ENCODE measurements at regions not wholly inside any gene's neighbourhood (a gene's known extent, or its start where the extent isn't known, plus 50 kb on each side); places are given as distances from the start of the nearest gene placed in this dataset.
"Not testable (repeated sequence)": the region's sequence is repeated elsewhere in the genome, so short reads cannot be mapped to it uniquely, and the experiment has no call there.

DNA sequence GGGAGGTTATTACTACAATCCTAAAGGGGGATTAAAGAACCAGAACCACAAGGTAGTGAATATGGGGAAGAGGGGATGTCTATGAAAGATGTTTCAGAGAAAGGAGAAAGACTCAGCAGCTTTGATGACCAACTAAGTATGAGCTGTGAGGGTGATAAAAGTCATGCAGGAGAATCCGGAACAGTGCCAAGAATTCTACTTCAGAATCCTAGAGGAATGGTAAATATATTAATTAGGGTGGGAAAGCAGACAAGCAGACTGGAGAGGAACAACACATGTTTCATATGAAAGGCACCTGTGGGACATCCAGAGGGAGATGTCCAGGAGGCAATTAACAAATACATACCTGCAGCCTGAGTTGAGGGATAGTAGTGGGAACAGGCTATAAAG is 642.2 kb upstream of the DIPK2B start:
- in situ Hi-C loops (cut with MboI; ENCODE audit: low sequenced_read_pairs), result loop anchor here (25.0 kb wide), 1 partner anchor 306 kb away; no protein-coding TSS in a partner anchor

DNA sequence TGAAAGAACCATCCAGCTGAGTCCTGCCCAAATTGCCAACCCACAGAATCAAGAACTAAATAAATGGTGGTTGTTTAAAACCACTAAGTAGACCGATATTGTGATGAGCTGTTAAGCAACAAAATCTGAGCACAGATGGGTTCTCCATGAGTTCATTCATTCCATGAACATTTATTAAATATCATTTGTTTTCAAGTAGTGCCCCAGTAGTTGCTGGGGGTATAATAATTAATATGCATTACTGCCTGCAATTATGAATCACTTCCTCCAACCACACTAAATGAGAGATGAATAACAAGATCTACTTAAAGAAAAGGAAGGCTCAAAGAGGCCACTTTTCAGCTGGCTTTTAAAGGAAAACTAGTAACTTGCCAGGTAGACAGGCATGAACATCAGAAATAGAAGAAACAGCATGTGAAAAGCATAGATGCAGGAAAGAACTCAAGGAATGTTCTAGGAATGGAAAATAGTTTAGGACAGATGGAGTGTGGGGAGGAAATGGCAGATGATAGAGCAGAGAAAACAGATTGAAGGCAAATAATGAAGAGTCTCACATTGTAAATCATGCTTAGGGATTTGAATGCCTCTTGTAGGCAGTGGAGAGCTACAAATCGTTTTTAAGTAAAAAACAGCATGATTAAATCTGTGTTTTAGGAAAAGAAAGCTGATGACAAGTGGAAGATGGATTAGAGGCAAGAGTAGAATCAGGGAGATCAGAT is 641.7 kb upstream of the DIPK2B start:
- in situ Hi-C loops (cut with MboI; ENCODE audit: low sequenced_read_pairs), result loop anchor here (25.0 kb wide), 1 partner anchor 305 kb away; no protein-coding TSS in a partner anchor

DNA sequence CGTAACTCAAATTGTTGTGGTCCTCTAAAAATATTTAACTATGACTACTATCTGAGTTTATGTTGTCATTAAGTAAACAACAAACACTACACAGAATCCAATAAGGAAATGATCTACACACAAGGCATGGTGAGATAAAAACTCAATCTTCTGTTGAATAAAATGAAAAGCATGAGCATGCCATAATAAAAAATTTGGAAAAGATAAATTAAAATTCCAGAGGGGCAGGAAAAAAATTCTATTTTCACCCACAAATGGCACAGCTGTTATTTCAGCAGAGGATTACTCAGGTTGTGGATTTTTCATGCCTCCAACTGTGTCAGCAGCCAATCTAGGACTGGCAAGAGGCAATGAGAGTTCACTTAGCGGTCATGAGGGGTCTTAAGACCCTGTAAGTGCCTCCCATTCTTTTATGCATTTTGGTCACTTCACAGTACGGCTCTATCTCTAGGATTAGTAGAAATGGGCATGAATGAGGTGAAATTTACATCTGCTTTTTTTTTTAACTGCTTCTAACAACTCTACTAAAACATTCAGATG is 639.8 kb upstream of the DIPK2B start:
- in situ Hi-C loops (cut with MboI; ENCODE audit: low sequenced_read_pairs), result loop anchor here (25.0 kb wide), 1 partner anchor 303 kb away; no protein-coding TSS in a partner anchor

DNA sequence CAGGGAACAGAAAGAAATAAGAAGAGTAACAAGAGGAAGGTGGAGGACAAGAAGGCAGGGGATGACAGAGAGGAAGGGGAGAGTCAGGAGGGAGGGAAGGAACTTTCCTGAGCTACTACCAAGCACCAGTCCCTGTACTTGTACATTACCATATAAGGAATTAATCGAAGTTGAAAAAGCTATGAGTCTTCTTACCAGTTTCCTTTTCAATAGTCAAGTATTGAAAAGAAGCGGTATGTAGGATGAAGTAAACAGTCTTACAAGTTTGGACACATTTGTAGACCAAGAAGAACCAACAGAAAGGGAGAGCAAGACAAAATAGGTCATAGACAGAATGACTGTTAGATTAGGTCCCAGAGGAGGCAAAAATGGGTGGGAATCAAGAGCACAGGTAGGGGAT is 629.7 kb upstream of the DIPK2B start:
- in situ Hi-C loops (cut with MboI; ENCODE audit: low sequenced_read_pairs), result loop anchor here (25.0 kb wide), 1 partner anchor 293 kb away; no protein-coding TSS in a partner anchor

DNA sequence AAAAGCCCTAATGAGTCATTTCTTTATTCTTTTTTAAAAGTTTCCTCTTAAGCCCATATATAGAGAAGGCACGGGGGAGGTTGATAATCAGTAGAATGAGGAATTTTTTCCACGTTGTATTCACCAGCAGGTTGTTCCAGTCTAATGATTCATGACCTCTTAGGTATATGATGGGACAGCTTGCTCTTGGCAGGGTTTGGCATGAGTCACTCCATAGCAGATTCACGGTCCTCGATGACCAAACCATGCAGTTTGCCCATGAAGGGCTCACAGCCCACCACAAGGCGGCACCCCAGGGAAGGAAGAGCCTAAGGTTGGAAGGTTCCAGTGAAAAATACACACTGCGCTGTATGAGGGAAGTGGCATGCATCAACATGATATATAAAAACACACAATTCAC is 623.8 kb upstream of the DIPK2B start:
- in situ Hi-C loops (cut with MboI; ENCODE audit: low sequenced_read_pairs), result no loop called here

DNA sequence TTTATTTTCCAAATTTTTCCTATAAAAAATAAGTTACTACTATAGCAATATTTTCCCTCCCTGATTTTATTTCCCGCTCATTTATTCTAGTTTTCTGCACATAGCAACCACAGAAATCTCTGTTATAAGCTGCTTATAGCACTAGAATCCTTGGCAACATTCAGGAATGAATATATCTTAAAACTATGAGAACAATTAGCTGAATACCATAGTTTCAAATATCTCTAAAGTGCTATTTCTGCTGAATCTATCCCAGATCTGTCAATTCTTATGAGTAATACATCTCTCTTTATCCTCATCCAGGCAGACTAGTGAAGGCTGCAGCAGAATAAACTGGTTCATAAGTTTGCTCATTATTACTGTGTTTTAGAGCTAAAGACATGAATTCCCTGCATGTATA is 622.9 kb upstream of the DIPK2B start:
- in situ Hi-C loops (cut with MboI; ENCODE audit: low sequenced_read_pairs), result no loop called here

DNA sequence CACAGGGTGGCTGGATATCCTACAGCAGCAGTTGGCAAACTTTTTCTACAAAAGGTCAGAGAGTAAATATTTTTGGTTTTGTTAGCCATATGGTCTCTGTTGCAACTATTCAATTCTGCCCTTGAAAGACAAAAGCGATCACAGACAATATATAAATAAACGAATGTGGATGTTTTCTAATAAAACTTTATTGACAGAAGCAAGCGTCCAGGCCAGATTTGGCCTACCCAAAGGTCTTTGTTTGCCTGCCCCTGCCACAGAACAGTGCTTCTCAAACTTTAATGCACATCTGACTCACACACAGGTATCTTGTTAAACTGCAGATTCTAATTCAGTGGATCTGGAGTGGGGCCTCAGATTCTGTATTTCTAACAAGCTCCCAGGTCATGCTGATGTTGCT is 621.4 kb upstream of the DIPK2B start:
- in situ Hi-C loops (cut with MboI; ENCODE audit: low sequenced_read_pairs), result no loop called here

DNA sequence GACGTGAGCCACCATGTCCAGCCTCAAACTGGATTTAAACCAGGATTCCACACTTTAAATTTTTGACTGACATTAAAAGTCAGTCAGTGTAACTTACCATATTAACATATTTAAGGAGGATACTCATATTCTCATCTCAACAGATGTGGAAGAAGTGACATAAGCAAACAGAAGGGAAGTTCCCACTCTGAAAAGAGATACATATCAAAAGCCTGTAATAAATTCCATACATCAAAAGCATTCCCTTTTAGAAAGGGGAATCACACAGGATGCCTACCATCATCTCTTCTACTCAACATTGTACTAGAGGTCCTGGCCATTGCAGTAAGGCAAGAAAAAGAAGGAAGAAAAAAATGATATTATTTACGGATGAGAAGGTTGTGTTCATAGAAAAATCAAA is 618.2 kb upstream of the DIPK2B start:
- in situ Hi-C loops (cut with MboI; ENCODE audit: low sequenced_read_pairs), result no loop called here

DNA sequence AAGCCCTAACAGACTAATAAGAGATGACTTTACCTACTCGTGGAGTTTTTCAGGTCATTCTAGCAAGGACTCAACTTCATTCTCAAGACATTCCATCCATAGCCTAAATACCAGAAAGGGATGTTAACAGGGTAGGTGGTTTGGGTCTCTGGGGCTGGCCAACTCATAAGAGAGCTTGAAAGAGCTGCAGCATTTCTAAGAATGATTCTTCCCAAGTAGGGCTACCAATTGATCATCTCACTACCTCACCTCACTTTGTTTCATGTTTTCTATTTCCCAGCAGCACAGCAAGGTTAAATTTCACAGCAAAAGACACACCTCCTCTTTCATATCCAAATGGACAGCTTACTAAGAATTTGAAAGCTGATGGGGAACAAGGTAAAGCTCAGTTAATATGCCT is 614.8 kb upstream of the DIPK2B start:
- in situ Hi-C loops (cut with MboI; ENCODE audit: low sequenced_read_pairs), result no loop called here

DNA sequence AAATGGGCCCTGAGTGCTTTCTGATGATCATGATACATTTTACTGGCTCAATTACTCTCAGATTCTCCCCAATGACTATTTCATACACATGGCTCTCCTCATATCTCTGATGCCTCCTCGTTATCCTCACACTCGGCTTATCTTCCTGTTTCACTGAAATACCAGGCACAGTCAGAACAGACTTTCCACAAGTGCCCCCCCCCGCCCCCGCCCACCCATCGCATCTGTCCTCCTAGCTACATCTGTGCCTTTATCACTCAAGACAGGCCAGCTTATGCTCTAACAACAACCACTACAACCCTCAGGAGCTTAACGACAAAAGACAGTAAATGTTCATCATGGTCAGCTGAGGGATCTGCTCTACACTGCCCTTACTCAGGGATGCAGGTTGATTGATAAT is 610.6 kb upstream of the DIPK2B start:
- in situ Hi-C loops (cut with MboI; ENCODE audit: low sequenced_read_pairs), result no loop called here

DNA sequence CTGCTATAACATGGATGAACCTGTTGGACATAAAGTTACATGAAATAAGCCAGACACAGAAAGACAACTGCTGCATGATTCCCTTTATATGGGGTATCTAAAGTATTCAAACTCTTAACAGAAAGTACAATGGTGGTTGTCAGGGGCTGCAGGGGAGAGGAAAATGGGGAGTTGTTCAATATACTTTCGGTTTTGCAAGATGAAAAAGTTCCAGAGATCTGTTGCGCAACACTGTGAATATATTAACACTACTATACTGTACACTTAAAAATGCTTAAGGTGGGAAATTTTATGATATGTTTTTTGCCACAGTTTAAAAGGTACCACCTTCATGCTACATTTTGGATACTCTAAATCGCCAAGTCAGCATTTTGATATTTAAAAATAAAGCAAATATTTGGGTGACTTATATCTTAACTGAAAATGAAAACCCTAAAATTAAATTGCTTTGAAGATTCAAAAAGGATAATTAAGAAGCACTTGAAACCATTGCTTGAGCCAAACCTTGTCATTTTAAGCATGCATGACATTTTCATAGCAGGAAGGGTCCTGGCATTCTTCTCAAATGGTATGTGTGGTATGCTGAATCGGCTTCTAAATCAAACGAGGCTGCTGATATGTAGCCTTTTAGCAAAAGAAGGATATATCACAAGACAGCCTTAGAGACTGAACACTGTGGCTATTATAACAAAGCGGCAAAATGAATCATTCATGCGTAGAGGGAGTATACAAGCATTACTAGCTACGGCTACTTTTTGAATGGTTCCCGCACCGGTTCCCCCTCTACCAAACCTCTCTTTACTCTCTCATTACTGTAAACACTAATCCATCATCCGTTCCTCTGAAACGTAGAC is 607.1 kb upstream of the DIPK2B start:
- in situ Hi-C loops (cut with MboI; ENCODE audit: low sequenced_read_pairs), result no loop called here

DNA sequence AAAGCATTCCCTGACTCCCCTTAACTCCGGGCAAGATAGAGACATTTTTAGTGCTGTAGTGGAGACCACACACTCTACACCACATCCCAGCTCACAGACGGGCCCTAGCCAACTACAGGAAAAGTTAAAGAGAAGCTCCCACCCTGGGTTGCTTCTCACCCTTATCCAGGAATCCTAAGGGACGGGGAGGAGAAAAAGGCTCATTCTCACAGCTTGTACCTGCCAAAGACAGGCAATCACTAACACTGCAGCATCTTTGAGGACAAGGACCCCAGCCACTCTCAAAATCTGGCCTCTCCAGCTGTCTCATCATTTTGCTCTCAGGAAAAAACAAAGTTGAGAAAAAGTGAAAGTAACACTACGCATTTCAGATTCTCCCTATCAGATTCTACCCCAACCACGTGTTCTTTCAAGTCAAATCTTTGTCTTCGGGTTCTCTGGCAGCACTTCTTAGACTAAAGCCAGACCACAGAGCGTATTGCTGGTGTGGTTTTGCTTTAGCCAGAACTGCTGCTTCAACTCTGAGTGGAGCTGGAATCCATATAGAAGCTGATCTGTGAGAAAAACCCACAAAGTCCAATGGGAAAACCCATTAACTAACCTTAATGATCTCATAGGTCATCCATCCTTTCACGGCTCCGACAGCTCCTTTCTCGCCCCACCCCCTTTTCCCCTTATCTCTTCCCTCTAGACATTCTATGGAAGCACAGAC is 605.9 kb upstream of the DIPK2B start:
- in situ Hi-C loops (cut with MboI; ENCODE audit: low sequenced_read_pairs), result no loop called here

DNA sequence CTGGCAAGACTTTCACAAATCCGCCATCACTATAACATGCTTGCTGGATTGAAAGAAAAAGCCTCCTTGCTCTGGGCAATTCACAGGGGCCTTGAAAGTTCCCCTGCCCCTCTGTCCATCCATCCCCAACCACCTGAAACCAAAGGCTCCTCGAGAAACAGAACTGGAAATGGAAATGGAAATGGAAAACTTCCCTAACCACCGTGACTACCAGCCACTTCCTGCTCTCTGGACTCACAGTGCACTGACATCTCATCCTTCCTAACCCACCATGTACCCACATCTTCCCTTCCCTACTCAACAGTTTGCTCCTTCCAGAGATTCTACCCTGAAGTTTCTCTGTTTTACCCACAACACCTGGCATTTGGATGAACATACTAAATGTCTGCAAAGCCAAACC is 603.6 kb upstream of the DIPK2B start:
- in situ Hi-C loops (cut with MboI; ENCODE audit: low sequenced_read_pairs), result no loop called here

DNA sequence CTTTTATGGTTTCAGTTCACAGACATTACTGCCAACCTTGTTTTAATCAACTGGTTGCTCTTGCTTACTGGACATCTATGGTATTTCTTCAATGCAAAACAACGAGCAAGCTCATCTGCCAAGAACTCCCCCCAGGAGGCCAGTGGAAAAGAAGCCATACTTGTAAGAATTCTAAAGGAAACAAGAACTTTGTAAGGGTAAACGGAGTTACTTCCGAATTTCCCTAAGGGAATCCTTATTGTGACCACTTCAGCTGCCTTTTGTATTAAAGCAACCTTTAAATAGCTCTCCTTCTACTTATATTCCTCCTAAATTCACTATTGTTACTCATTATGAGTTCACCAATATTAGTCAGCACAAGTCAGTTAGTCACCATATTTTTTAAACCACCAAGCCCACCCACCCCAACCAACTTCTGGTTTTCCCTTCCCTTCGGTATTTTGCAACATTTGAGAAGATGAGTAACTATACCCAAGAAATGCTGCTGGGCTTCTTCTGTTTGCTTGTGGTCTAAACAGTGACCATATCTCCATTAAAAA is 602.8 kb upstream of the DIPK2B start:
- in situ Hi-C loops (cut with MboI; ENCODE audit: low sequenced_read_pairs), result no loop called here

DNA sequence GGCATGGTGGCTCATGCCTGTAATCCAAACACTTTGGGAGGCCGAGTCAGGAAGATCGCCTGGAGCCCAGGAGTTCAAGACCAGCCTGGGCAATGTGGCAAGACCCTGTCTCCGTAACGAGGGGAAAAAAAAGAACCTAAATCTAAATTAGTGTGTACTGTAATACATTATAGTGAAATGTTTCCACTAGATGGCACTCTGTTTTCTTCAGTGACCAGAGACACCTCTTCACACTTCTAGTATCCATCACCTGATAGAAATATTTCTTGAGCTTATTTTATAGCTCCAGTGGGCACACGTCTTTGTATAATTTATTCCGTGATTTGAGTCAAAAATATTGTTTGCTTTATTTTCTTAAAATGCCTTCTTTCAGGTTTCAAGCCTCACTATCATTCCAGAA is 600.9 kb upstream of the DIPK2B start:
- in situ Hi-C loops (cut with MboI; ENCODE audit: low sequenced_read_pairs), result no loop called here

DNA sequence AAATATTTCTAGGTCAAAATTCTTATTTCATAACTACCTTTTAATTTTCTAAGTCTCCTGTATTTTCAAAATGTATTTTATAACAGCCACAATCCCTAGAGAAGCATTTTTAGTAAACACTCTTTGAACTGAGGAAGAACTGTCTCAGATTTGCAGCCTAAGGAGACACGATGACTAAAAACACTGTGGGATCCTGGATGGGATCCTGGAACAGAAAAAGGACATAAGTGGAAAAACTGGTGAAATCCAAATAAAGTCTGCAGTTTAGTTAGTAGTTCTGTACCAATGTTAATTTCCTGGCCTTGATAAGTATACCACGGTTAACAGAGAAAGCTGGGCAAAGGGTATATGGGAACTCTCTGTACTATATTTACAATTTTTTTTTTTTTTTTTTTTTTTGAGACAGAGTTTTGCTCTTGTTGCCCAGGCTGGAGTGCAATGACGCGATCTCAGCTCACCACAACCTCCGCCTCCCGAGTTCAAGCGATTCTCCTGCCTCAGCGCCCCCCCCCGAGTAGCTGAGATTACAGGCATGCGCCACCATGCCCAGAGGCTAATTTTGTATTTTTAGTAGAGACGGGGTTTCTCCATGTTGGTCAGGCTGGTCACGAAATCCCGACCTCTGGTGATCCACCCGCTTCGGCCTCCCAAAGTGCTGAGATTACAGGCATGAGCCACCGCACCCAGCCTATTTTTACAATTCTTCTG is 600.2 kb upstream of the DIPK2B start:
- in situ Hi-C loops (cut with MboI; ENCODE audit: low sequenced_read_pairs), result not testable (repeated sequence)

DNA sequence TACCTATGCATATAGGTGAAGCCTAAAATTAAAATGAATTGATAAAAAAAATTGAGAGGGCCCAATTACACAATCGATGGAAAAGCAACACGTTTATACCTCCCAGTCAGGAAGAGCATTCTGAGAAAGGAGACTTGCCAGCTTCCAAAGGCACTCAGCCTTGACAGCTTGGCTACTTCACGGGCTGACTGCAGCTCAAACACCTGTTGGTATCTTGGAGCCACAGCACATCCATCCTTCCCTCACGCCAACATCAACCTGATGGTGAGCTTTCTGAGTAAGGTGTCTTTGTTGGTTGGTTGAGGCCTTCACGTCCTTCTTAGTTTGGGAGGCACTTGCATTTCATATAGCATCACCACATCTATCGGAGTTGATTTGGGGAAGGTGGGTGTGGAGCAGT is 598.9 kb upstream of the DIPK2B start:
- in situ Hi-C loops (cut with MboI; ENCODE audit: low sequenced_read_pairs), result no loop called here

DNA sequence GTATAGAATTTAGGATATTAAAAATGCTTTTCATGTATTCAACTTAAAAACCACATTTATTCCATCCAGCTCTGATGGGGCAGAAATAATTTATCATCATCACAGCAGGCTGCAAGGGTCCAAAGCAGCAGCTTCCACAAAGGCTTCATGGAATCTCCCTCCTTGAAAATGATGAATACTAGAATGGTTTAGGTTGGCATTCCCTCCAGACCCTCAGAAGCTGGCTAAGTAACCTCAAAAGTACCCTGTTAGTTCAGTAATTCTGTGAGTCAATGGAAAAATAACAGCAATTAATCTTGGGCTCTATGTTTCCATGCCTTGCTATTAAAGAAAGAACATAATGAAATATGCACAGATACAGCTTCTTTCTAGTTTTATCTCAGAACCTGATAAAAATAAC is 594.9 kb upstream of the DIPK2B start:
- in situ Hi-C loops (cut with MboI; ENCODE audit: low sequenced_read_pairs), result no loop called here

DNA sequence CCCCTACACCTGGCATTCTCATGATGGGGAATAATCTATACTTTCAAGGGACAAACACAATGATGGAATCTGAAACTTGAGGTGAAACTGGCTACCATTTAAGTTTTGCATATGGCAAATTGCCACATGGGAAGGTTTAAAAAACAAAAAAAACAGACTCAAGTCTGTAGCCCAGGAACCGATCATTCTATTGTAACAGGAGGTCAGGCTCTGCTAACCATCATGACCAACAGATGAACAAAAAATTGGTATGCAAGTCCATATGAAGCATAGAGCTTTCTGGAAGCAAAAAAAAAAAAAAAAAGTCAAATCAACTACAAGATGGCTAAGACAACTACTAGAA is 594.3 kb upstream of the DIPK2B start:
- in situ Hi-C loops (cut with MboI; ENCODE audit: low sequenced_read_pairs), result no loop called here

DNA sequence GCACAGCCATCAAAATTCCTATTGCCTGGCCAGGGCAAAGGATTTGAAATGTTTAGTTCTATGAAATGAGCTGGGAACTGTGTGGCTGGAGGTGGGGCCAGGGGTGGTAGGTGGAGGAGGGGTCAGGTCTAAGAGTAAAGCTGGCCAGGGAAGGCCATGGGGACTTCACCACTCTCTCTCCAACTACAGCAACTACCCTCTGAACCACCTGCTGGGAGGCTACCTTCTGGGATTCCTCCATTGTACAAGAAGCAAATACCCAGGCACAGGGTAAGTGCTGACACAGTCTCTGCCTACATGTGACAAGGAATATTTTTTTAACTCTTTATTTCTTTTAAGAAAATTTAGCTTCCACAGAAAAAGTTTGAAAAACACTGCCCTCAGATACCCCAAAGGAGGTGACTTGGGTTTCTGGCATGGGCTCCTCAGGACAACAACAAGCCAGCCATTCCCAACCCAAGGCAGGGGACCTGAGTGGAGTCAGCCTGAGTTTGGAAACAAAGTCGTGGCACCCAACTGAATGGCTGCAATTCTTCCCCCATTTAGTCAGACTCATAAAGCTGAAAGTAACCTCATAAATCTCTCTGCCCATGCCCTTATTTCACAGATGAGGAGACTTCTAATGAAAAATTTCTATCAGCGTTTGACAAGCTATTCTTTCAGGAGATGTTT is 593.8 kb upstream of the DIPK2B start:
- in situ Hi-C loops (cut with MboI; ENCODE audit: low sequenced_read_pairs), result no loop called here

All from HL-60/S4 treated with retinoic acid at 250 ng/mL for 4 days and 3 days (cell line).